Activated CD8-positive, alpha-beta memory T cell treated with anti-CD3 and anti-CD28 coated beads, Interleukin-2, amount 50 U/mL, for 4 hours (primary cell): ENCODE measurements at regions not wholly inside any gene's neighbourhood (a gene's known extent, or its start where the extent isn't known, plus 50 kb on each side); places are given as distances from the start of the nearest gene placed in this dataset.

Experiments used
- DNase-seq: peaks from one replicate; pipeline ENCODE4 v3.0.0-alpha.2; 2020

DNA sequence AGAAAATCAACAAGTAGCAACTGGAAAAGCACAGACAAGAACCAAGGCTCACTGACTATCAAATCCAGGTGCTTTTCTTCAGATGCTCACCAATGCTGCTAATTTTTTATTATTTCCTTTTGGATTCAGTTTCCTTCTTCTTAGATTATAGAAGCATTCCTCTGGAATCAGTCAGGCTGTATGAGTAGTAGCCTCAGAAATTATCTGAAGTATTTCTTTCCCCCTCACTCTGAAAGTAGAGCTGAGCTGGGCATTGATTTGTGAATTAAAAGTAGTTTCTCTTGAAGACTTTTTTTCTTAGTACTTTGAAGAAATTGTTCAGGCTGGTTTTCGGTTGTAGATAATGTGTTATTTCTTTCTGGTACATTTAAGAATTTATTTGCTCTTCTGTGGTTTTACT, 273.7 kb downstream of the NOL4 start:
- DNase-seq: no peak

GRCh38 chr18:33946336-33946735, 278.4 kb downstream of the NOL4 start:
- no peak for DNase-seq

GRCh38 chr18:33944493-33944892, 280.2 kb downstream of the NOL4 start:
- no peak for DNase-seq

GRCh38 chr18:33937270-33937816, 287.4 kb downstream of the NOL4 start:
- no peak for DNase-seq

DNA sequence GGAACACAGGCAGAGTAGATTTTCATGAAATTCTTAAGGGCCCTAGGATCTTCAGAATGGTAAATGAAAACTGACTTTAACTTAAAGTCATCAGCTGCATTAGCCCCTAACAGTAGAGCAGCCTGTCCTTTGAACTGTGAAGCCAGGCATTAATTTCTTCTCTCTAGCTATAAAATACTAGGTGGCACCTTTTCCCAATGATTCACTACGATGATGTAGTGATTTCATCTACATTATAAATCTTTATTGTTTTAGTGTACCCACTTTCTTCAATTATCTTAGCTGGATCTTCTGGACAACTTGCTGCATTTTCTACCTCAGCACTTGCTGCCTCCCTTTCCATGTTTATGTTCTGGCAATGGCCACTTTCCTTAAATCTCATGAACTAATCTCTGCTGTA, 290.5 kb downstream of the NOL4 start:
- DNase-seq: no peak

- DNase-seq: no peak
These were observed 296.5 kb downstream of the NOL4 start for GRCh38 chr18:33928231-33928630.

DNA sequence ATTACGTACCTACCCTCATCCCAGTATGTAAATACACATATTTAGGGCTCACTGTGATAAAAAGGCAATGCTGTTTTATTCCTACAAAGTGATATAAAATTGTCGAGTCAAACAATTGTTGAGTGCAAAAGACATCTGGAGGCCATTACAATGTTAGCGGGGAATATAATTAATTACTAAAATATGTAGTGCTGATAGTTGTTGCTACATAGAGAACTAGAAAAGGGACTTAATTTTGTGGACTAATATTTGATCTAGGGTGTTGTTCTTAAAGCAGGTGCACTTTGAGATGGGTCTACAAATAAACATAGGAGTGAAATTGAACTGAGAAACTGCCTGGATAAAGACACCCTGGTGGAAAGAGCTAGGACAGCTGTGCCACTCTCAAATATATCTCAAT, 300.1 kb downstream of the NOL4 start:
- no peak for DNase-seq

DNA sequence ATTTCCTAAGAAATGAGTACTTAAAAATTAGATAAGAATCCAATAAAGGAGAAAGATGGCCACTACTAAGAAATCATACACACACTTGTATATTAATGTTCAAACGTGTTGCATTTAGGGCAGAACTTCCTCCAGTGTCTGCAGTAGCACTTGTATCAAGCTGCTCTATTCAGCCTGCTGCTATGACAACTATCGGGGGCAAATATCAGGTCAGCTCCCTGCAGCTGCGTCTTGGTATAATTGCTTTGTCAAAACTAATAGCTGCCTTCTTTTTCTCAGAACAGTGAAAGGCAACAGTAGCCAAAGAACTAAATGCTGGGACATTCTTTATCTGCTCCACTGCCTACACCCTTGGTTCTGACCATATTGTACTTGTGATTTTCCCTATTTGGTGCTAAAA, 300.7 kb downstream of the NOL4 start:
- no peak for DNase-seq

DNA sequence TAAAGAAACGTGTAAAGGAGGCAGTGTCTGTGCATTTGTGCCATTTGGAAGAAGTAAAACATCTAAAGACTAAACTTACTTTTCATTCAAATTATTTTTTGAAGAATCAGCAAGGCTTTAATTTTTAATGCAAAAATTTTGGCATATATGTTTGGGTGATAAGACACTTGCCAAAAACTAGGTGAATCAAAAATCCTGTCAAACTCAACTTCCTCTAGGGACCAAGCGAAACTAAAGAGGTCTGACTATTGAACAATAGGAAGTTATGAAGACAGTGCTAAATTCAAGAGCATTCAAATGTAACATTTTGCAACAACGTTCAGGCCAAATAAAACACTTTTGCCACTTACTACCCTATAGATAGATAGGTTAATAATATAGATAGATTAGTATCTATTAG, 306.1 kb downstream of the NOL4 start:
- DNase-seq: no peak

- no peak for DNase-seq
These were observed 308.5 kb downstream of the NOL4 start for GRCh38 chr18:33916200-33916599.

DNA sequence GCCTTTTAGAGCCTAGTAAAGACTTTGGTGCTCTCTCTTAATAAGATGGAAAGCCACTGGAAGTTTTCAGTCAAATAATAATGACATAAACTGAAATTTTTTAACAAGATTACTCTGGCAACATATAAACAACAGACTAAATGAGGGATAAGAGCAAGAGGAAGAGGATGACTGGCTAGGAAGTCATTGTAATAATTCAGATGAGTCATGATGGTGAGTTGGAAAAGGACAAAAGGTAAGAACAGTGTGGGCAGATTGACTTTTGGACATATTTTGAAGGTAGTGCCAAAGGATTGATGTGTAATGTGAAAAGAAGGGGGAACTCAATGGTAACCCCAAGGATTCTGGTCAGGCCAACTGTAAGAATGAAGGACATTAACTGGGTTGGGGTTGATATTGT, 310.3 kb downstream of the NOL4 start:
- no peak for DNase-seq

GRCh38 chr18:33906046-33906445, 318.7 kb downstream of the NOL4 start:
- DNase-seq: no peak

- DNase-seq: no peak
These were observed 322.7 kb downstream of the NOL4 start for GRCh38 chr18:33901894-33902512.

- DNase-seq: no peak
These were observed 322.6 kb downstream of the ASXL3 start for GRCh38 chr18:33900638-33901037.

GRCh38 chr18:33898427-33898826, 320.4 kb downstream of the ASXL3 start:
- no peak for DNase-seq

DNA sequence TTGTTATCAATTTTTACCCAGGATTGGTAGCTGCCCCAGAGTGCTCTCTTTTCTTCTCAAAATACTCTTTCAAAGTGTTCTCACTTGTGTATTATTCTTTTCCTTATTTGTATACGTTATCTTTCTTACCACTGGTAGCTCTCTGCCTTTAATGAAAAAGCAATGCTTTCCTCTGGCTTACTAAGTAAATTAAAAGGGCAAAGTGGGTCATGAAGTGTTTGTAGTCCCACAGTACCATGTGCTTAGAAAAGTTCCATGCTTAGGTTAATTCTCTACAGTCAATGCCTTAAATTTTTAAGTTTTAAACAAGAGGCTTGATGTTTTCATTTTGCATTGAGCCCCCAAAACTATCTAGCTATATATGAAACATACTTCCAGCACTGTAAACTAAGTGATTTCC, 300.2 kb downstream of the ASXL3 start:
- DNase-seq: no peak

DNA sequence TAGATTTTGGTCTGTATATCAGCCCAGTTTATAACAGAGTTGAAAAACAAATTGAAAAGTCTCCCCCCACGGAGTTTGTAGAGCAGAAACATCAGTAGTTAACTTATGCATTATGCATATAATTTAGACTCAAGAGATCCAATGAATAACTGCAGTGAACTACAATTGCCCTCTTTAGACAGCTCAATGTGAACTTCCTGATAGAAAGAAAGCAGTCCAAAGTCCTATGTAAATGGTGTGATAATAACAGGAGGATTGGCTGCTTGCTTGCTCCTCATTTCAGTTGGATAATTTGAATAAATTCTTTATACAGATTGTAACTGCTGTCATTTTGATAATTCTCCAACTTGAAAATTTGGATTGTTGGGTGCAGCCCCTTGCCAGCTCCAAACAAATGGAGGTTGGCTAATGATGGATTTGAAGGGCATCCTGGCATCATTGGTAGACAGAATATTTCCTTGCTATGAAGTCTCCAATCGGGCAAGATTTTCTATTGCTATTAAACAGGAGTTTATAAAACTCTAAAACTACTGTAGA, 297.1 kb downstream of the ASXL3 start:
- DNase-seq: no peak

DNA sequence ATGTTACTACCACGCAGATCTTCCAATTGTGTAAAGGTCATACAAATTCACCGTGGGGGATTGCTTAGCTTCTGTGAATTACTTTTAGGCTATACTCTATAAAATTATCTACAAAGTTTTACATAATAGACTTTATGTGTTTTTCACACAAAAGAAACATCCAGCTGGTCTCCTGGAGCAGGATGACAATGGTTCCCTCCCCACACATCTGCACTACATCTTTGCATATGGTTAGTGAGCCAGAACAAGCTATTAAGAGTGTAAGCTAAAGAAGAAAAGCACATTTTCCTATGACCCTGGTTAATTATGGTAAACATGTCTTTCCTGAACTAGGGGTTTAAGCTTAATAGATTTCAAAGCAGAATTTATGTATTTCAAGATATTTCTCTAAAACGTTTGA, 295.1 kb downstream of the ASXL3 start:
- DNase-seq: no peak

- DNase-seq: no peak
These were observed 293.5 kb downstream of the ASXL3 start for GRCh38 chr18:33871363-33872025.

GRCh38 chr18:33870059-33870458, 292.0 kb downstream of the ASXL3 start:
- no peak for DNase-seq

DNA sequence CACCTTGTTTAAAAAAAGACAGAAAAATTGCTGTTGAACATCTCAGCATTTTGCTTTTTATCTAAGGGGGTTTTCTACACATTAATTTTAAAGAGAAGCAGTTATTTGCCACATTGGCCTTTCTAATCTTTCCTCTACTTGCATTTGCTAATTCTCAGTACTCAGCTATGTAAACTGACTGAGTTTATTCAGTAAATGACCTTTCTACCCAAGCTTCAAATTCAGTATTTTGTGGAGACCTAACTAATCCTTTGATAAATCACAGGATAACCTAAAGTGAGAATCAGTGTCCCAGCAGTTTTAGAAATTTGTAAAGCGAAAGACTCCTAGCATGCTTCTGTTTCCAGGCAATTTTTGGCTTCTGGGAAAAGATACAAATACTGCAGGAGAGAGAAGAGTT, 288.4 kb downstream of the ASXL3 start:
- no peak for DNase-seq

DNA sequence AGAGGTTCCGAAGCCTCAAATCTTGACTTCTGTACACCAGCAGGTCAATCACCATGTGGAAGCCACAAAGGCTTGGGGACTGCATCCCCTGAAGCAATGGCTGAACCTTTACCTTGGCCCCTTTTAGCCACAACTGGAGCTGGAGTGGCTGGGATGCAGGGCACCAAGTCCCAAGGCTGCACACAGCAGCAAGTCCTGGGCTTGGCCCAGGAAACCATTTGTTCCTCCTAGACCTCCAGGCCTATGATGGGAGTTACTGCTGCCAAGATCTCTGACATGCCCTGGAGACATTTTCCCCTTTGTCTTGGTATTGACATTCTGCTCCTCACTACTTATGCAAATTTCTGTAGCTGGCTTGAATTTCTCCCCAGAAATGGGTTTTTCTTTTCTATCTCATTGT, 285.9 kb downstream of the ASXL3 start:
- no peak for DNase-seq

- no peak for DNase-seq
These were observed 276.8 kb downstream of the ASXL3 start for GRCh38 chr18:33854827-33855139.

- DNase-seq: no peak
These were observed 276.2 kb downstream of the ASXL3 start for GRCh38 chr18:33854086-33854826.
